Muscle layer of colon (tissue), 2 donors: ENCODE measurements at regions not wholly inside any gene's neighbourhood (a gene's known extent, or its start where the extent isn't known, plus 50 kb on each side); places are given as distances from the start of the nearest gene placed in this dataset.

Experiments
- H3K27ac ChIP-seq: one replicate; pipeline ENCODE4 v1.7.0; 2013; ENCODE audit warnings: low read depth, mild to moderate bottlenecking, low read length, moderate library complexity
- H3K27me3 ChIP-seq, 2 donors: one replicate each; pipeline ENCODE4 v1.7.0; 2013; ENCODE audit warnings: low read length in 2 of 2, mild to moderate bottlenecking in 2 of 2; ENCODE audit not compliant: insufficient read depth in 2 of 2, control insufficient read depth in 1 of 2
- H3K36me3 ChIP-seq: one replicate; pipeline ENCODE4 v1.7.0; 2013; ENCODE audit warnings: mild to moderate bottlenecking, low read length; ENCODE audit not compliant: insufficient read depth
- H3K4me1 ChIP-seq: one replicate; pipeline ENCODE4 v1.7.0; 2013; ENCODE audit warnings: mild to moderate bottlenecking, low read length; ENCODE audit not compliant: insufficient read depth
- H3K4me3 ChIP-seq, 2 donors: one replicate each; pipeline ENCODE4 v1.7.0; 2013; ENCODE audit warnings: low read length in 2 of 2, low read depth in 1 of 2, mild to moderate bottlenecking in 1 of 2, moderate library complexity in 1 of 2
- H3K9ac ChIP-seq: one replicate; pipeline ENCODE4 v1.7.0; 2013; ENCODE audit warnings: low read length
- H3K9me3 ChIP-seq: one replicate; pipeline ENCODE4 v1.7.0; 2013; ENCODE audit warnings: mild to moderate bottlenecking, low read length
- donor health status: abdominal sarcoma.
- donor health status: Adenocarcinoma of cecum.

DNA sequence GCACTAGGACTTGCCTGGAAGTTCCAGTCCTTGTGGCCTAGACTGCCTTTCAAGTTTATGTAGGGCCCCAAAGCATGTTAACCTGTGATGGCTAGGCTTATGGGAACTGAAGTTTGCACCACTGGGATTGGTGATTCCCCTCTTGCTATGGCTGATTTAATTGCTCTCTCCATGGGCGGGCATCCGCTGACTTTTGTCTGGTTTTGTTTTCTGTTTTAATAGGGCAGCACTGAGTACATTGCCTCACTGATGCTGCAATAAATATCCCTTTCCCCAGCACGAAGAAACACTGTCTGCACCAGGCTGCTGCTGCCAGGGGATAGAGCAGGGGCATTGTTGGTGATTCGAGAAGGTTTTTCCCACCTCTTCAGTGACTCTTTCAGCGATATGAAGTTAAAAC lies 73.3 kb upstream of the PDE4B start:
- Histone ChIP-seq H3K9me3 (no peaks in the 10 kb centered on the region), H3K27ac (no peak overlapping the region), H3K9ac (no peak overlapping the region), H3K36me3 (no peaks in the 10 kb centered on the region), H3K4me3 (no peak overlapping the region), H3K27me3 (no peaks in the 10 kb centered on the region), H3K4me1 (no peaks in the 10 kb centered on the region)

DNA sequence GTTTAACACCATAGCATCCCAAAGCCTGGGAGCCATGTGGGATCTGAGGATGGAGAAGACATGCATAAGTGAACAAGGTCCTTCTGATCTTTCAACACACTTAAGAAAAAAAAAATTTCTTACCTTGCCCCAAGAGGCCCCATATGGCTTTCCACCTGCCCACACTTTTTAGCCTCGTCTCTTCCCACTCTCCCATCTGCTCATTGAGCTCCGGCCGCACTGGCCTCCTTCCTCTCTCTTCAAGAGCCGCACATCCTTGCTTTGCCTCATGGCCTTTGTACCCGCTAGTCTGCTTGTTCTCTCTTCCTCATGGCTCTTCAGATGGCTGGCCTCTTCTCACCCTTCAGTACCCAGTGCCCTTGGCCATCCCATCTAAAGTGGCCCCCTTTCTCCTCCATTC lies 70.2 kb upstream of the PDE4B start:
- Histone ChIP-seq H3K27ac (no peak overlapping the region), H3K4me1 (no peaks in the 10 kb centered on the region), H3K4me3 (no peak overlapping the region), H3K36me3 (no peaks in the 10 kb centered on the region), H3K9me3 (no peaks in the 10 kb centered on the region), H3K9ac (no peak overlapping the region), H3K27me3 (no peaks in the 10 kb centered on the region)

DNA sequence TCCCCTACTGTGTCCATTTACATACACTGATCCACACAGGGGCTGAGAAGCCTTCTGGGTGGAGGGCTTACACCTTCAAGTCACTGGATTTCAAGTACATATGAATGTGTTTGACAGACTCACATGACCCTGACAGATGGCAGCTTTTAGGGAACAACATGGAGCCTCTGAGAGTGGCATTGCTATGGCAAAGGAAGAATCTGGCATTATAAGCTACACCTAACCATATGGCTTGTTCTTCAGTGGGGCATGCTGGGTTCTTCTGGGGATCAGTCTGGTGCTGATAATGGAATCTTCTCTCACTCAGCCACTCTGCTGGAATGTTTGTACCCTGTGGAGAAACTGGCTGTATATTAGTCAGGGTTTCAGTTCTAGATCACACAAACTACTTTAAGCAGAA lies 68.5 kb upstream of the PDE4B start:
- Histone ChIP-seq H3K9me3 (no peaks in the 10 kb centered on the region), H3K27ac (no peak overlapping the region), H3K27me3 (no peaks in the 10 kb centered on the region), H3K4me1 (no peaks in the 10 kb centered on the region), H3K9ac (no peak overlapping the region), H3K4me3 (no peak overlapping the region), H3K36me3 (no peaks in the 10 kb centered on the region)

- H3K9me3 ChIP-seq: no peaks in the 10 kb centered on the region
- H3K4me1 ChIP-seq: no peaks in the 10 kb centered on the region
- no peaks in the 10 kb centered on the region for H3K36me3 ChIP-seq
- no peak overlapping the region for H3K4me3 ChIP-seq
- H3K27ac ChIP-seq: no peak overlapping the region
- H3K9ac ChIP-seq: no peak overlapping the region
- H3K27me3 ChIP-seq: no peaks in the 10 kb centered on the region
Observed at GRCh38 chr1:65725064-65725463, 67.6 kb upstream of the PDE4B start.

- Histone ChIP-seq H3K4me1 (no peaks in the 10 kb centered on the region), H3K9ac (no peak overlapping the region), H3K27ac (no peak overlapping the region), H3K9me3 (no peaks in the 10 kb centered on the region), H3K36me3 (no peaks in the 10 kb centered on the region), H3K27me3 (no peaks in the 10 kb centered on the region), H3K4me3 (no peak overlapping the region)
Observed at GRCh38 chr1:65728504-65728903, 64.2 kb upstream of the PDE4B start.

GRCh38 chr1:65729259-65729658 lies 63.4 kb upstream of the PDE4B start:
- no peaks in the 10 kb centered on the region for H3K4me1 ChIP-seq
- H3K27me3 ChIP-seq: no peaks in the 10 kb centered on the region
- no peak overlapping the region for H3K4me3 ChIP-seq
- no peaks in the 10 kb centered on the region for H3K36me3 ChIP-seq
- H3K27ac ChIP-seq: no peak overlapping the region
- no peak overlapping the region for H3K9ac ChIP-seq
- no peaks in the 10 kb centered on the region for H3K9me3 ChIP-seq

DNA sequence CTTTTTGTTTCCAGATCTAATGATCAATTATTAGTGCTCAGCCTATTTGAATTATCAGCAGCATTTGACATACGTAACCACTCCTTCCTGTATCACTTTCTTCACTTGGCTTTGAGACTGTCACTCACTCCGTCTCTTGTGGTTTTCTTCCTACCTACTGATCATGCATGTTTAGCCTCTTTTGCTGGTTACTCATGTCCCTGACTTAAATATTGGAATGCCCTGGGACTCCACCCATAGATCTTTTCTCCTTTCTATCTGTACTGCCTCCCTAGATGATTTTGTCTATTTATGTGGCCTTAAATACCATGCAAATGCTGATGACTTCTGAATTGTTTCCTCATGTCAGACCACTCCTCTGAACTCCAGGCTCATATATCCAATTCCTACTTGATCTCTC lies 57.7 kb upstream of the PDE4B start:
- Histone ChIP-seq H3K27me3 (no peaks in the 10 kb centered on the region), H3K27ac (no peak overlapping the region), H3K36me3 (no peaks in the 10 kb centered on the region), H3K4me1 (no peaks in the 10 kb centered on the region), H3K4me3 (no peak overlapping the region), H3K9ac (no peak overlapping the region), H3K9me3 (no peaks in the 10 kb centered on the region)

DNA sequence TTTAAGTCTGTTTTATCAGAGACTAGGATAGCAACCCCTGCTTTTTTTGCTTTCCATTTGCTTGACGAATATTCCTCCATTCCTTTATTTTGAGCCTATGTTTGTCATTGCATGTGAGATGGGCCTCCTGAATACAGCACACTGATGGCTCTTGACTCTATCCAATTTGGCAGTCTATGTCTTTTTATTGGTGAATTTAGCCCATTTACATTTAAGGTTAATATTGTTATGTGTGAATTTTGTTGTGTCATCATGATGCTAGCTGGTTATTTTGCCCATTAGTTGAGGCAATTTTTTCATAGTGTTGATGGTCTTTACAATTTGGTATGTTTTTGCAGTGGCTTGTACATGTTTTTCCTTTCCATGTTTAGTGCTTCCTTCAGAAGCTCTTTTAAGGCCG lies 50.7 kb upstream of the PDE4B start:
- Histone ChIP-seq H3K36me3 (no peaks in the 10 kb centered on the region), H3K4me3 (no peak overlapping the region), H3K9me3 (no peaks in the 10 kb centered on the region), H3K27ac (no peak overlapping the region), H3K9ac (no peak overlapping the region), H3K4me1 (no peaks in the 10 kb centered on the region), H3K27me3 (no peaks in the 10 kb centered on the region)
